Astrocyte (in vitro differentiated cells and primary cell): ENCODE measurements at regions not wholly inside any gene's neighbourhood (a gene's known extent, or its start where the extent isn't known, plus 50 kb on each side); places are given as distances from the start of the nearest gene placed in this dataset.

ENCODE experiments used
- EZH2 ChIP-seq: IDR thresholded peaks from 2 replicates; pipeline ENCODE4 v1.6.1; 2012; ENCODE audit warnings: mild to moderate bottlenecking, low read length, inconsistent platforms; ENCODE audit not compliant: insufficient read depth
- TF ChIP-seq, protein P1 (sequence below): IDR thresholded peaks from 2 replicates; pipeline ENCODE4 v1.5.1; 2011; ENCODE audit warnings: low read depth, mild to moderate bottlenecking, inconsistent platforms, low read length, moderate library complexity; ENCODE audit not compliant: insufficient read depth

DNA sequence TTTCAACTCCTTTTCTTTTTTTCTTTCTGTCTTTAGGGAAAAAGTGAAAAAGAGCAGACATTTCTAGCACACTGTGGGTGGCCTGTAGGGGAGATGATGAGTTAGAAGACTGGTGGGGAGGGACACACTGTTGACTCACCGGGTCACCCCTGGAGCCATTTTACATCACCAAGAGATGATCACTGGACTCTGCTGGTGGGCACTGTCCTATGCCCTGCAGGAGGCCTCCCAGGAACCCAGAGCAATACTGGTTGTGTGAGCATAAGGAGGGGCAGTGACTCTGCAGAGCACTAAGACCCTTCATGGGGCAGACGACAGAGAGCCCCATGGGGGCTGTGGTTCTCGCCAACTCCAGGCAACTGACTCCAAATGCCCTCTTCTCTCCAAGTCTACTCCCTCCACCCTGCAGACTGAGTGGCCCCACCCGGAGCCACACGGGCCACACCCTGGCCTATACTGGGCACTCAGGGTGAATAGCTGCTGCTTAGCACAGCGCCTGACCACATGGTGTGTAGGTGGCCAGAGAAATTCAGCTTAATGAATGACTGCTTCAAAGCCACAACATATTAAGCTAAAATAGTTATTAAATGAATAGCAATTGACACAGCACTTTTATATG, 177.5 kb downstream of the CDC5L start:
- TF ChIP-seq, protein P1, sequence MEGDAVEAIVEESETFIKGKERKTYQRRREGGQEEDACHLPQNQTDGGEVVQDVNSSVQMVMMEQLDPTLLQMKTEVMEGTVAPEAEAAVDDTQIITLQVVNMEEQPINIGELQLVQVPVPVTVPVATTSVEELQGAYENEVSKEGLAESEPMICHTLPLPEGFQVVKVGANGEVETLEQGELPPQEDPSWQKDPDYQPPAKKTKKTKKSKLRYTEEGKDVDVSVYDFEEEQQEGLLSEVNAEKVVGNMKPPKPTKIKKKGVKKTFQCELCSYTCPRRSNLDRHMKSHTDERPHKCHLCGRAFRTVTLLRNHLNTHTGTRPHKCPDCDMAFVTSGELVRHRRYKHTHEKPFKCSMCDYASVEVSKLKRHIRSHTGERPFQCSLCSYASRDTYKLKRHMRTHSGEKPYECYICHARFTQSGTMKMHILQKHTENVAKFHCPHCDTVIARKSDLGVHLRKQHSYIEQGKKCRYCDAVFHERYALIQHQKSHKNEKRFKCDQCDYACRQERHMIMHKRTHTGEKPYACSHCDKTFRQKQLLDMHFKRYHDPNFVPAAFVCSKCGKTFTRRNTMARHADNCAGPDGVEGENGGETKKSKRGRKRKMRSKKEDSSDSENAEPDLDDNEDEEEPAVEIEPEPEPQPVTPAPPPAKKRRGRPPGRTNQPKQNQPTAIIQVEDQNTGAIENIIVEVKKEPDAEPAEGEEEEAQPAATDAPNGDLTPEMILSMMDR: no peak
- no peak for TF ChIP-seq EZH2
